ENCODE measurements at regions not wholly inside any gene's neighbourhood (a gene's known extent, or its start where the extent isn't known, plus 50 kb on each side); places are given as distances from the start of the nearest gene placed in this dataset.
"Not testable (repeated sequence)": the region's sequence is repeated elsewhere in the genome, so short reads cannot be mapped to it uniquely, and the experiment has no call there.

DNA sequence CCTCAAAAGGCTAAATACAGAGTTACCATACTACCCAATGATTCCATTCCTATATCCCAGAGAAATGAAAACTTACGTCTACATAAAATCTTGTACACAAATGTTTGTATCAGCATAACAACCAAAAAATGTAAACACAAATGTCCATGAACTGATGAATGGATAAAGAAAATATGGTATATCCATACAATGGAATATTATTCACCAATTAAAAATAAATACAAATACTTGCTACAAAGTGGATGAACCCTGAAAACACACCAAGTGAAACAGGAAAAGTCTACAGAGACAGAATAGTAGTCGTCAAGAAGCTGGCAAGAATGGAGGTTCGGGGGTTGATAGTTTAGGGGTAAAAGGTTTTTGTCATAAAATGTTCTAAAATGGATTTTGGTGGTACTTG, 54.0 kb upstream of the ANKRD28 start:
- DNase-seq = no peak

DNA sequence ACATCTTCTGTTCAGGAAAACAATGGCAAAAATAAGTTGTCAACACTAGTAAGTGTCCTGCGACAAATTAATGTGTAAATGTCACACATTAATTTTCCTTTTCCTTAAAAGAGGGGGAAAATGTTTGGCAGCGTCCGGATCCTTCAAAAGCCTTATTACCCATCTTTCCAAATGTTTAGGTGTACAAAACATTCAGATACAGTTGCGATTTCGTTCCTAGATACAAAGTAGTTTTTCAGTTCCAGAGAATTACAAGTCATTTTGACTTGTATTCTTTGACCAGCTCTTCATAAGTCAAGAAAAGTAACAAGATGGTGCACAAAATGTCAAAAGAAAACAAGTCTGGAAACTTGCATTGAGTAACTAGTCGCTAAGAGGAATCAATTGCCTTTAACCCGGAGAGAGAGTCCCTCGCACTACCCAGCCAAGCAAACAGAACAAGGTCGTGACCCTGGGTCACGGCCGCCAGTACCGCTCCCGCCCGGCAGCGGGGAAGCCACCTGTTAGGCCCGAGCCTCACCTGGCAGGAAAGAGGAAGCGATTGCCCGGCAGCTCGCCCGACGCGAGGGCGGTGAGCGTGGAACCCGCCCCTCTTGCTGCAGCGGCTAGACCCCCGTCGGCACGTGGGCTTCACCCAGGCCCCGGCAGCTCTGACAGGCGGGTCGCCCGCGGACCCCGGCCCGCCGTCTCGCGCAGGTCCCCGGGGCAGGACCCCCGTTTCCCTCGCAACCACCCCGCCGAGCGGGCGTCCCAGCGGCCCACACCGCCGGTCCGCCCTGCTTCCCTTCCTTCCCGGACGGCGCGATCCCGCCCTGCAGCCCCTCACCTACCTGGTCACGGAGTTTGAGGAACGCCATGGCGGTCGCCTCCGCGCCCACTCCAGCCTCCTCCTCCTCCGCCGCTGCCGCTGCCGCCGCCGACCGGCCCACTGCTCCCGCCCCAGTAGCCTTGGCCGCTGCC, 61.0 kb upstream of the ANKRD28 start:
- DNase-seq = no peak

DNA sequence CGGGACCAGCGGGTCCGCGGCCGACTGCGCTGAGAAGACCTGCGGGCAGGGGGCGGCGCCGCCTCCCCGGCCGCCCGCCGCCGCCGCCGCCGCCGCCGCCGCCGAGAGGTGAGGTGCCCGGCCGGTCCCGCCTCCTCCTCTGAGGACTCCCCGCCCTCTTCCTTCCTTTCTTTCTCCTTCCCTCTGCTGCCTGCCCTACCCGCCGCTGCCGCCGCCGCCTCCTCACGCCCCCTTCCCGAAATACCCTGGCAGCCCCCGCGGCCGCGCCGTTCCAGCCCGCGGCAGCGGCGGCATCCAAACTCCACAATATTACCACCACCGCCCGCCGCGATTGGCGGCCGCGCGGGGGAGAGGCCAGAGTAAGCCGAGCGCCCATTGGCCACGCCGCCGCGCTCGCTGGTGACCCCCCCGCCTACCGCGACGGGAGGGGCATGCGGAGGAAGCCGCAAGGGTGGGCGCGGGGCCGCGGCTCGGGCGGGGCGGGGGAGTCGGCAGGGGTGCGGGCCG, 61.8 kb upstream of the ANKRD28 start:
- DNase-seq = peak; percentile 66

DNA sequence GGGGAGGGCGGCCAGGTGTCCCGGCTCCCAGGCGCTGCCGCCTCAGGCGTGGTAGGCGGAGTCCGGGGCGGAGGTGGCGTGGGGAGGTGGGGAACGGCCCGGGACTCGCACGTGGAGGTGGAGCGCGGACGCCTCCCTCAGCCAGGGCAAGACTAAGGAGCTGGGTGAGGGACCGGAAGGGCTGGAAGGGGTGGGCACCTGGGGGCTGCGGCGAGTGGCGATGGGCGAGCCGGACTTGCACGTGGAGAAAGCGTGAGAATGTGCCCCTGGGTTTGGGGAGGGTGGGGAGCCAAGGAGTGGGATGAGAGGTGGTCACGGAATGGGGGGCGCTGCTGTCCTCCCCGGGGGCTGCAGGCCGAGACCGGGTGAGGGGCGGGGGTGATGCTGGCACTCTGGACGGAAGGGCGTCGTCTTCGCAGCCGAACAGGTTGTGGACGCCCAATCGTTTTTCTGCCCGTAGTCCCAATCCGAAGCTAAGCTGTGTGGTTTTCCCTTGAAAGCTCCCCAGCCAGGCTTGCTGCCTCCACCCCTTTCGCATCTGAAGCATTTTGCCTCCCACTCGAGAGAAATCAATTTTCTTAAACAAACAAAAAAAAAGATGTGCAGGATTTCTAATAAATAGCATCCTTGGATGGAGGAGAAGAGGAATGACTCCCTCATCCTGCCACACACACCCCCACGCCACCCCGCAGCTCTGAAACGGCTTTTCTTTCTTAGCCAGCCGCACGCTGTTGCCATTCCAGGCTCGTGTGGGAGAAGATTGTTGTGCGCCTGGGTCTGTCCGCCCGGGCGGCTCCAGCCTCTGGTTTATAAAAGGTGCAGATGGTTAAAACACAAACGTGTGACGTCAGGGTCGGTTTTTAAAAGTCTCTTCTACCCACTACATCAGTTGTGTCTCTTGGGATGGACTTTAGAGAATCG, 62.5 kb upstream of the ANKRD28 start:
- DNase-seq = peak; percentile 55

DNA sequence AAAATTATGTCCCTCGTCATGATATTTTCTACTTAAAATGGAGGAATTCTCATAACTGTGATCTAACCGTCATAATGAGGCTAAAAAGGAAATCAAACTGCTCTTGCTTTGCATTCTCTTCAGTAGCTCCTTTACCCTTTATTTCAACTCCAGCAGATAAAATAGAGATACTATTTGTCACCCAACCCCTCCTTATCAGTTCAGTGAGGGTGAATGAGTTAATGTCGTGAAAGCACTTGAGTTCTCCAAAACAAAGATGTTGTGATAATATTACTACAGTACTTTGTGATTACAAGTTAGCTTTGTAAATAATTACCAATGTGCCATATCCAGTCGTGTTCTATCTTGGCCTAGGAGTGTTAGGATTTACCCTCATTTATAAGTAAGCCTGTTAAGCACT, 63.4 kb upstream of the ANKRD28 start:
- DNase-seq = no peak

DNA sequence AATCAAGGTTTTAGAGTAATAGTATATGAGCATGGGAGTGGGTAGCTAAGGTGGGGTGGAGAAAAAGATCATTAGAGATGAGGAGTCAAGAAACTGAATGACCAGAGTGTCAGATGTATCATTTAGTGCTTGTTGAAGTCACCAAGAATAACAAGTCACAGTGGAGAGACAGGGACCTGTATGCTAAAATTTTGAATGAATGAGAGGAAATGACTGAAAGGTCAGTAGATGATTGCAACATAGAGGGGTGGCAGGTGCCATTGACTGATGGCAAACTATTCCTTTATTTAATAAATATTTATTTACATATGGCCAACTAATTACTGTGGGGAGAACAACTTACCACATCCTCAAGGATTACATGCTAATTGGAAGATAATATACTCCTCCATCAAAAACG, 75.0 kb upstream of the ANKRD28 start:
- no peak for DNase-seq

DNA sequence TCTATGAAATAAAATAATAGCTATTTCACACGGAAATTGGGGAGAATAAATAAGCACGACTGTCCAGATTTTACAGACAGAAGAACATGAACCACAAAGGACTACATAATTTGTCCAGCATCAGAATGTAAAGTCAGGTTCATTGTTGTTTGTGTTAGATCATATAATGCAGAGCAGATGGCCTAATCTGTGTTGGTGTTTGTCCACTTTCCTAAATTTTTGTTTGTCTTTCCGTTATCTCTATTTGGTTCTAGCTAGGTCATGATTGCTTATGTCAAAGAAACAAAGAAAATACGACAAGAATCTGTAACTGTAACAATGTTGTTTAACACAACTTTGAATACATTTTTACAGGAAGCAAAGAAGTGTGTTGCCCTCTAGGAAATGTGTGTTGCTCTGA, 75.6 kb upstream of the ANKRD28 start:
- no peak for DNase-seq

DNA sequence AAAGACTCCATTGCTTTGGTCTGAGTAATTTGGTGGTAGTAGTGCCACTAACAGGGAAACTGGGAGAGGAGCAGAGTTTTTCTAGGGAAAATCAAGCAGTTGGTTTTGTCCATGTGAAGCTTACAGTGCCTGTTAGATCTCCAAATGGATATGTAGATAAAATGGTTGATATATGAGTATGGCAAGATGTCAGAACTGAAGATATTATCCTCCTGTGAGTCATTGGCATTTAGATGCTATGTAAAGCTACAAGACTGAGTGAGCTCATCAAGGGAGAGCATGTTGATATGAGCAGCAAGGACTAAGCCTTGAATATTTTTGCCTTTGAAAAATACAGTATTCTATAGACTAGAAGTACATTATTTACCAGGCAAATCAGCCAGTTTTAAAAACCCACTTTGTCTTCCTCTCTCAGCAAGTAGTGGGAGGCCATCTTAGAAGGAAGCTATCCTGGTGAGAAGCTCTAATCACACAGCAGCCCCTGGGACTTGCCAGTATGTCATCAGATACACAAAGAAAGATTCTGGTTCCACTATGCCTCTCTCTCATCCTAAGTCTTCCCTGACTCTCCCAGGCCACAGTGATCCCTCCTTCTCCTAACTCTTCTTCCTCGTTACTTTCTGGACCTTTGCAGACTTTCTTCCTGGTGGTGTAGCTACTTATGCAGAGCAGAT, 77.4 kb upstream of the ANKRD28 start:
- no peak for DNase-seq

DNA sequence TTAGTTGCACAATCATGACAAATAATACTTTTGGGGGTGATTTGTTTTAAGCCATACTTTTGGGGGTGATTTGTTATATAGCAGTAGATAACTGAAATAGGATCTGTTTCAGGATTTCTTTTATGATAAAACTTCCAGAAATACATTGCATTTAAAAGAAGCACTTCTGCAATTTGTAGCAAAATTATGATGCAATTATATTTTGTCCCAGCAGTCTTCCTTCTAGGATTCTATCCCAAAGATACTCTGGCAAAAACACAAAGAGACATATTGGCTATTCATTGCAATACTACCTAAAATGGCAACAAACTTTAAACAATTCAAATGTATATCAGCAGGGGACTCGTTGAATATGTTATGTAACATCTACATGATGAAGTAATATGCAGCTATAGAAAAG, 78.9 kb upstream of the ANKRD28 start:
- no peak for DNase-seq

DNA sequence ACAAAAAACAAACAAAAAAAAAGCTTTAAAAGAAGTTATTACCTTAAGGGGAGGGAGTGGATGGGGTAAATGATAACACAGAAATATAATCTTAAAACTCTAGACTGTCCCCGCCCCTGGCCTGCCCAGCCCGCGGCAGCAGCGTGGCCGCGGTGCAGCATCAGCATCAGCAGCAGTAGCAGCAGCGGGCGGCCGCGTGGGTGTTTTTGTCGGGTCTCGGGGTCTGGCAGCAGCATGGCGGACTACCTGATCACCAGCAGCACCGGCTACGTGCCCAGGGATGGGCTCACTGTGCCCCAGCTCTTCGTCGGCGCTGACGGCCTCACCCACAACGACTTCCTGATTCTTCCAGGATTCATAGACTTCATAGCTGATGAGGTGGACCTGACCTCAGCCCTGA, 80.0 kb upstream of the ANKRD28 start:
- DNase-seq = no peak

DNA sequence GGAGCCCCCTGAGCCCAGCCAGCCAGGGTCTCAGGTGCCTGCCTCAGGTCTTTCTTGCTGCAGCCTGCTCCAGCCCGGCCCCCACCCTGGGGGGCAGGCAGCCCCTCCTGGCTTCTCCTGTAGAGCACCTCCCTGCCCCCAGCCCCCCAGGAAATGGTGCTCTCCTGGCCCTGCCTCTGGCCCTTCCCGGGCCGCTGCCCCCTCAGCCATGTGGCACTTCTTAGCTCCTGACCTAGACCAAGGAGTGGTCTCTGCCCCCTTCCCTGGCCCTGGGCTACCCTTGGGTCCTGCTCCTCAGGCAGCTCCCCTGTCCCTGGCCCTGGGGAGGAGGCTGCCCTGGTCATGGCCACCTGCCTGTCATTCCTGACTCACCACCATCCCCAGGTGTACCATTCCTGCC, 82.0 kb upstream of the ANKRD28 start:
- not testable (repeated sequence) for DNase-seq

DNA sequence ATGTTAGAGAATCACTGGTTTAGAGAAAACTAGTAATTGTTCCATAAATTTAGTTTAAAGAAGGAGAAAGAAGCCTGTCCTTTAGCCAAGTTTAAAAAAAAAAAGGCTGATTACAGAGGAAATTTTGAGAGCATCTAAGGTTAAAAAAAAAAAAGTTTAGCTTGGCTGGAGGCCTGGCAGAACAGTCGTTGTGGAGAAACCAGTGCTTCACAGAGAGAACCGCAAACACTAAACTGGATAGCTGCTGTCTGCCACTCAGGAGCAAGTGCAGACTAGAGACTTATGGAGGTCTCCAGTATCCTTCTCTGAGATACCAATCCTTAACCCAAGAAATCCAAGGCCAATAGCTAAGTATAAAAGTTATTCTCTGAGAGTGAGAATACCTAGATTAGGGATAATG, 84.8 kb upstream of the ANKRD28 start:
- DNase-seq = no peak

DNA sequence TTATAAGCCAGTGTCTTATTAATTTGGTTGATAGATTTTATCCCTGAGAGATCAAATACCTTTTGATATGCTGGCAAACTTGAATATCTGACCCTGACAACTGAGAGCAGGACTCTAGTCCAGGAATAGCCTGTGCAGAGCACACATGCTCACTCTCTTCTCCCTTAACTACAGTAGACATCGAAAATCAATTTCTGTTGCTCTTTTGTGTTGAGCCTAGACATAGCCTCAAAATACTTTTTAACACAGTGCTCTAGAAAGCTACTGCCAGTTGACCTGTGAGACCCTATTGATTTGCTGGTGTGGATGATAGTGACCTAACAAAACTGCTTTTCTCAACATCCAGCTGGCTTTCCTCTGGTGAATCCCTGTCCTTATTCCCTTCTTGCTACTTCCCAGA, 86.4 kb upstream of the ANKRD28 start:
- no peak for DNase-seq

DNA sequence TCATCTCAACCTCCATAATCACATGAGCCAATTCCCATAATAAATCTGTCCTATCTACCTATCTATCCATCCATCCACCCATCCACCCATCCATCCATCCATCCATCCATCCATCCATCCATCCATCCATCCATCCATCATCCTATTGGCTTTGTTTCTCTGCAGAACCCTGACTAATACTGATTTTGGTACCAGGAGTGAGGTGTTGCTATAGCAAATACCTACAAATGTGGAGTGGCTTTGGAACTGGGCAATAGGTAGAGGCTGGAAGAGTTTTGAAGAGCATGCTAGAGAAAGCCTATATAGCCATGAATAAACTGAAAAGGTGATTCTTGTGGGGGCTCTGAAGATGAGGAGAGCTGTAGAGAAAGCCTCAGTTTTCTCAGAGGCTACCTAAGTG, 88.7 kb upstream of the ANKRD28 start:
- DNase-seq = no peak

DNA sequence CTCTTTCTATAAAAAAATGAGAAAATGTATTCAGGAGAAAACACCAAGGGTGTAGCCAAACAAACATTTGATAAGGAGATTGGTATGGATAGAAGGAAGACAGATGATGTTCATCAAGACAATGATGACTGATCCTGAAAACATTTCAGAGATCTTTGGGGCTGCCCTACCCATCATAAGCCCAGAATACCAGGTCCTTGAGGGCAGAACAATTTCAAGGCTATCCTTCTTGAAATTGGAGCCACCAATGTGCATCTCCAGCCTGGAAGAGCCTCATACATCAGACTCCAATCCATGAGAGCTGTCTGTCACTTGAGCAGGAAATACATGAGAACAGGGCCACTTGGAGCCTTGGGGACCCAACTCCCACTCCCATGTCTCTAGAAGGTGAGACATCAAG, 89.5 kb upstream of the ANKRD28 start:
- no peak for DNase-seq

DNA sequence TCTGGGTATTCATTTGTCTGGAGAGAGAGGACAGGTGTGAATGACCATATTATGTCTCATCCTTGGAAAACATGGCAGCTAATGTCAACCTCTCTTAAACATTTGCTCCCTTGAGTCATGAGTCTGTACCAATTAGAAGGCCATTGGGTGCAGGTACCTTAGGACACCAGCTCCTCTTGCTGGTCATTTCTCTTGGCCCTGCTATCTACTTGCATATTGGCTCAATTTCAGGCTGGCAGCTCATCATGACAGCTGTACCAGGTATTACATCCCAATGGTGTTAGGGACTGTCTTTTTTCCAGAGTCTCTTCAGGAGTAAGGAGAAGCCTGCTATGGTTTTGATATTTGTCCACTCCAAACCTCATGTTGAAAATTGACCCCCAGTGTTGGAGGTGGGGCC, 92.2 kb upstream of the ANKRD28 start:
- no peak for DNase-seq

DNA sequence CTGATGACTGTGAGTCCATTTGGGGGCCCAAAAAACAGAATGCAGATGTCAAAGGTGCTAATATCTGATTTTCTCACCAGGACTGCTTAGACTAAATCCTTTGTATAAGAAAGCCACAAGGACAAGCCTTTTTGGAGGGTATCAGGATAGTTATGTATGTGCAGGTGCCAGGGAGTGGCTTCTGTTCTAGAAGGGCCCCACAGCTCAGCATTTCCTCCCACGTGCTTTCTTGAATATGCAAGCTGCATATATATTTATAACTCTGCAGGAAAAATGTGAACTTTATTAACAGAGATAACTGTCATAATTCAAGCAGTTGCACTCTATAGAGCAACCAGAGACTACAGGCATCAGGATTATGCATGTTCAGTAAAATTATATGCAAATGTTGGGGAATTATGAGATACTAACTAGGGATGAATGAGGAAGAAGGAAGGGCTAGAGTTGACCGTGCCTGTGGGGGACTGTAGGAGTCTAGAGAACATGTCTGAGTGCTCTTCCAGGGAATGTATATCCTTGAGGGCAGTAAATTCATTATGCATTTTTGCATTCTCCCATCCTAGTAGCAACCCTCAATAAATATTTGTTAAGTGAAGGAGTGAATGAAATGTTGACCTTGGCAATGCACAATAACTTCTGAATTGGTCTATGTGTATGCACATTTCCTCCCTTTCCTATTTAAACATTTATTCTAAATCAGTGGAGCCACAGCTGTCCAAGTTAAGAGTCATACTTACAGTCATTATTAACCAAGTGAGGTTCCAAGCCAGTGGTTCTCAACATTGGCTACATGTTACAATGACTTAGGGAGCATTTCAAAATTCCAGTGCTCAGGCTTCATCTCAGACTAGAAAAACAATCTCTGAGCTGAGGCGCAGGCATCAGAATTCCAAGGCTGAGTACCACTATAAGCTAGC, 94.8 kb upstream of the ANKRD28 start:
- DNase-seq = no peak

DNA sequence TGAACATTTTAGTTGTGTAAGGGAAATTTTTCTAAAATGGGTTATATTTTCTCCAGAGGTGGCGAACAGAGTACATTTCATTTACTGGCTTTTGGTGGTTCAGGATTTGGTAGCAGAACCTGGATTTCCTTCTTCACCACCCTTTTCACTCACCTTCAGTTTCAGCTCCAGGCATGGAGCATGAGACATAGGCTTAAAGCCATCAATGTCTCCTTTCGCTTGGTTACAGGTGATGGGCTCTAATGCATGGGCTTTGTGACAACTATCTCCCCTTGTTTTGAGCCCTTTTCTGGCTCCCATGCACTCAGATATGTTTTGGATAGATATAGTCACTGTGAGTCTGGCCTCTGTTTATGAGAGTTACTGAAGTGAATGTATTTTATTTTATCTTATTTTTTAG, 96.6 kb upstream of the ANKRD28 start:
- no peak for DNase-seq

DNA sequence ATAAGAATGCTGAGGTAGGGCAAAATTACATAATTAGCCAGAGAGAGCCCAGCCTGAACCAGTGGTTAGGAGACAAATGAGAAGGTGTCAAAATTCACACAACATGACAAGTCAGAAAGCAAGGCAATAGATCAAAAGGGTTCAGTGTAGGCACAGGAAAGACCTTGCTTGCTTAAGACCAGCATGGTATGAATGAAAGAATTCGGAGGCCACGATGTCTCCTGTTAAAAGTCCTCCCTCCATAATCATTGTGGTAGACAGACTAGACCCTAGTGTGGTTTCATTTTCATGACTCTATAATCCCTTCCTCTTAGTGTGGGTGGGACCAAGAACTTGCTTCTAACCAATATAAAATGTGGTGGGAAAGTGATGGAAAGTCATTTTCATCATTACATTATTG, 98.7 kb upstream of the ANKRD28 start:
- no peak for DNase-seq

DNA sequence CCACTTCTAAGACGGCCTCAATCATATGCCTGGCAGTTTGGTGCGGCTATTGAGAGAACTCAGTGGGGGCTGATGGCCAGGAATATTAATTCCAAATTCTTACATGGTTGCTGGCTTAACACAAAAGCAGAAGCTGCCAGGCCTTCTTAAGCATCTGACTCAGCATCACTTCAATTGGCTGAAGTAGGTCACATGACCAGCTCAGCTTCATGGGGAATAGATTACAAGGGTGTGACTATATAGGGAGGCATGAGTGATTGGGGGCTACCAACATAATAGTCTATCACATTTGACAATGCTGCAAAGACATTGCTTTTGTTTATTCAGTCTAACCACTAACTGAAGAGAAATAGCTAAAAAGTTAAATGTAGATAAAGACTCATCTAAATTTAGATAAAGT, 101.6 kb upstream of the ANKRD28 start:
- DNase-seq = no peak

DNA sequence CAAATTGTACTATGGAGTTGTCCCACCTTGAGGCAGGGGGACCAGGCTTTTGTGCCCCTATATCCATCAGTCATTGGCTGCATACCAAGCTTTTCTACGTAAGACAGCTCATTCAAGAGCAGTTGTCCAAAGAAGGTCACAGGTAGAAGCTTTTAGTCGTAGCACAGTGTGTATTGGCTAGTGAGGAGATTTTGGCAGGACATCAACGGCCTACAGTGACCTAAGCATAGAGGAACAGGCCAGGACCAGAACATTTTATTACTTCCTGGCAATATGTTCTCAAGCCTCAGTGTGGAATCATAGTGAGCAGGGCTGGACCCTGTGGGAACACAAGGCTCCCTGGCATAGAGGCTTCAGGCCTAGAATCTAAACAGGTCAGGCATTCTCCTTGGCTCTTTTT, 105.4 kb upstream of the ANKRD28 start:
- no peak for DNase-seq
